ENCODE measurements at regions not wholly inside any gene's neighbourhood (a gene's known extent, or its start where the extent isn't known, plus 50 kb on each side); places are given as distances from the start of the nearest gene placed in this dataset.
"Not testable (repeated sequence)": the region's sequence is repeated elsewhere in the genome, so short reads cannot be mapped to it uniquely, and the experiment has no call there.

- not testable (repeated sequence) for H3K4me1 Mint-ChIP-seq (ENCODE audit: low read depth); H3K9me3 Mint-ChIP-seq; DNase-seq; H3K27ac Mint-ChIP-seq; H3K27me3 Mint-ChIP-seq (ENCODE audit: low read depth); H3K4me3 Mint-ChIP-seq; H3K36me3 Mint-ChIP-seq (ENCODE audit: insufficient read depth in 2 of 2); ATAC-seq (replicated peaks in 1 of 2)
Observed at GRCh38 chr5:18535753-18536152, 901.5 kb downstream of the TAF11L14 start.

DNA sequence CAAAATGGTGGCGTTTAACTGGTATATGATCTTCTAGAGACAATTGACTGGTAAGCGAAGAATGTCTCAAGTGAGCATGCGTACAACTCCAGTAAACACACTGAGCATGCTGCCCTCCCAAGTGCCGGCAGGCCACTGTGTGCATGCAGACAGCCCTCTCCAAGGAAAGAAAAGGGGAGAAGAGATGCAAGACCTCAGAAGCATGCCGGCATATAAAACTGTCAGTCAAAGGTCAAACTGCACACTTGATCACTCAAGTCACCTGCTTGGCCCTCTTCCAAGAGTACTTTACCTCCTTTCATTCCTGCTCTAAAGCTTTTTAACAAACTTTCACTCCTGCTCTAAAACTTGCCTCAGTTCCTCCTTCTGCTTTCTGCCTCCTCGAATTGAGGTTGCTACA lies 910.2 kb downstream of the TAF11L14 start:
- Mint-ChIP-seq H3K27me3 (ENCODE audit: low read depth) (no peaks in the 10 kb centered on the region), H3K4me3 (no peak overlapping the region), H3K27ac (no peak overlapping the region), H3K4me1 (ENCODE audit: low read depth) (no peaks in the 10 kb centered on the region), H3K36me3 (ENCODE audit: insufficient read depth in 2 of 2) (no peaks in the 10 kb centered on the region), H3K9me3 (peaks cover 2 to 4% of the 10 kb centered on the region in 2 donors)
- ATAC-seq (replicated peaks in 1 of 2): no peak
- DNase-seq: no peak

GRCh38 chr5:18546591-18546990 lies 912.3 kb downstream of the TAF11L14 start:
- H3K36me3 Mint-ChIP-seq (ENCODE audit: insufficient read depth in 2 of 2): no peaks in the 10 kb centered on the region
- no peaks in the 10 kb centered on the region for H3K27me3 Mint-ChIP-seq (ENCODE audit: low read depth)
- no peaks in the 10 kb centered on the region for H3K4me1 Mint-ChIP-seq (ENCODE audit: low read depth)
- ATAC-seq (replicated peaks in 1 of 2) (no peak), DNase-seq (no peak)
- H3K9me3 Mint-ChIP-seq: peaks cover 0 to 2% of the 10 kb centered on the region in 2 donors
- no peak overlapping the region for H3K27ac Mint-ChIP-seq
- H3K4me3 Mint-ChIP-seq: no peak overlapping the region

DNA sequence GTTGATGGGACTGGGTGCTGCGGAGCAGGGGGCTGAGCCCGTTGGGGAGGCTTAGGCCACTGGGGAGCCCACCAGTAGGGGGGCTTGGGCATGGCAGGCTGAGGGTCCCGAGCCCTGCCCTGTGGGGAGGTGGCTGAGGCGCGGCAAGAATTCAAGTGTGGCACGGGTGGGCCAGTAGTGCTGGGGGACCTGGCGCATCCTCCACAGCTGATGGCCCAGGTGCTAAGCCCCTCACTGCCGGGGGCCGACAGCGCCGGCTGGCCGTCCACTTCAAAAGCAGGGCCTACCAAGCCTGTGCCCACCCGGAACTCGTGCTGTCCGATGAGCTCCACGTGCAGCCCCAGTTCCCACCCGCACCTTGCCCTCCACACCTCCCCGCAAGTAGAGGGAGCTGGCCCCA lies 917.5 kb downstream of the TAF11L14 start:
- no peak overlapping the region for H3K27ac Mint-ChIP-seq

DNA sequence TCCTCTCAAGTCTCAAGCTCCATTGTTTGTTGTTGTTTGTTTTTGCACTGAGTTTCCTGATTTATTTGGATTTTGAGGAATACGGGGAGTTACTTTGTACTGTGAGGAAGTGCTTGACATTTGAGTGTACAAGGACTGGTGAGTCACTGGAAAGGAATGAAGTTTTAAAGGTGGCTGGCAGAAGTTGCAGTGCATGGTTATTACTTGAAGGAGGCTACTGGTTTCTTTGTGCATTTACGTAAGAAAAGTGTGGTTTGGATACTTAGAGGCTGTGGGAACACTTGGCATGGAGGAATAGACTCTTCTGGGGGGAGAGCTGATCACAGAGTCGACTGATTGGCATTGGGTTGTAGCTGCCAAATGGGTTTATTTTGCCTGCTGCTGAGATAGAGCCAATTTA lies 919.0 kb downstream of the TAF11L14 start:
- H3K4me1 Mint-ChIP-seq (ENCODE audit: low read depth): no peaks in the 10 kb centered on the region
- ATAC-seq (replicated peaks in 1 of 2) (no peak), DNase-seq (no peak)
- H3K36me3 Mint-ChIP-seq (ENCODE audit: insufficient read depth in 2 of 2): no peaks in the 10 kb centered on the region
- H3K9me3 Mint-ChIP-seq: peaks cover 0 to 6% of the 10 kb centered on the region in 2 donors
- H3K27ac Mint-ChIP-seq: no peak overlapping the region
- no peaks in the 10 kb centered on the region for H3K27me3 Mint-ChIP-seq (ENCODE audit: low read depth)
- no peak overlapping the region for H3K4me3 Mint-ChIP-seq

More for the DNA sequence above, 917.5 kb downstream of the TAF11L14 start:
- Mint-ChIP-seq H3K27me3 (ENCODE audit: low read depth) (no peaks in the 10 kb centered on the region), H3K36me3 (ENCODE audit: insufficient read depth in 2 of 2) (no peaks in the 10 kb centered on the region), H3K9me3 (peaks cover 0 to 6% of the 10 kb centered on the region in 2 donors), H3K4me1 (ENCODE audit: low read depth) (no peaks in the 10 kb centered on the region), H3K4me3 (no peak overlapping the region)
- ATAC-seq (replicated peaks in 1 of 2) (no peak), DNase-seq (no peak)

DNA sequence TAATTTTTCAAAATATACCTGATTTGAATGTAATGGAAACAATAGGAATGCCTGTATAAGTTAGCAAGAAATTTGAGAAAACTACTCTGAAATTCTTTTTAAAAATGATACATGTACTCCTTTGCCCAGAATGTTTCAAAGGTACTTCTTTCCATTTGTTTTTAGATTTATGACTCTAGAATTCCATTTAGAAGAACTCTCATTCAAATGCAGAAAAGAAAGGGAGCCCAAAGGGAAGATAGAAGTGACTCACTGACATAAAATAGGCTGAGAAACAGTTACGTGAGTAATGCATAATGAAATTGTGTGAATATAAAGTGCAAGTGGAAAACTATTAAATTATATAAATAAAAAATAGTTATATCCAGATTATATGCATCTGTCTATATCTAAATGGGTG lies 926.3 kb downstream of the TAF11L14 start:
- Mint-ChIP-seq H3K9me3 (peaks cover 0 to 5% of the 10 kb centered on the region in 2 donors), H3K4me1 (ENCODE audit: low read depth) (no peaks in the 10 kb centered on the region), H3K4me3 (no peak overlapping the region), H3K36me3 (ENCODE audit: insufficient read depth in 2 of 2) (no peaks in the 10 kb centered on the region), H3K27ac (no peak overlapping the region), H3K27me3 (ENCODE audit: low read depth) (no peaks in the 10 kb centered on the region)
- no peak for DNase-seq
- no peak for ATAC-seq (replicated peaks in 1 of 2)

DNA sequence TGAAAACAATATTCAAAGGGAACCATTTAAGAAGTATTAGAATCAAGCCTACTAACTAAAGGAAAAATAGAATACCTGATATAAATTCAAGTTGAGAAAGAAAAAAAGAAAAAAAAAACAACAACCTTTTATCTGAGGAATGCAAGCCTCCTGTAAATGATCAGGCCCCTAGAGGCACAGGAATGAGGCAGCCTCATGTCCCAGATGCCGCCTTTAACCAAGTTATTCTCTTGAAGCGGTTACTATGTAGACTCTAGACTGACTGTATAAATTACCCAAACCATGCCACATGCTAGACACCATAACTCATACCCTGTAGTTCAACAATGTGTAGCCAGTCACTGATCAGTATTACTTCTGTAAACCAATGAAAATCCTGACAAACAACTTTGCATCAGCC lies 929.6 kb downstream of the TAF11L14 start:
- H3K36me3 Mint-ChIP-seq (ENCODE audit: insufficient read depth in 2 of 2): no peaks in the 10 kb centered on the region
- no peak overlapping the region for H3K27ac Mint-ChIP-seq
- H3K4me1 Mint-ChIP-seq (ENCODE audit: low read depth): no peaks in the 10 kb centered on the region
- H3K9me3 Mint-ChIP-seq: peaks cover 0 to 11% of the 10 kb centered on the region in 2 donors
- ATAC-seq (replicated peaks in 1 of 2) (no peak), DNase-seq (no peak)
- H3K4me3 Mint-ChIP-seq: no peak overlapping the region
- H3K27me3 Mint-ChIP-seq (ENCODE audit: low read depth): no peaks in the 10 kb centered on the region

- ATAC-seq (replicated peaks in 1 of 2): no peak
- no peak overlapping the region for H3K4me3 Mint-ChIP-seq
- no peaks in the 10 kb centered on the region for H3K4me1 Mint-ChIP-seq (ENCODE audit: low read depth)
- DNase-seq: no peak
- peaks cover 0 to 11% of the 10 kb centered on the region in 2 donors for H3K9me3 Mint-ChIP-seq
- no peak overlapping the region for H3K27ac Mint-ChIP-seq
- H3K27me3 Mint-ChIP-seq (ENCODE audit: low read depth): no peaks in the 10 kb centered on the region
- H3K36me3 Mint-ChIP-seq (ENCODE audit: insufficient read depth in 2 of 2): no peaks in the 10 kb centered on the region
Observed at GRCh38 chr5:18566671-18567070, 932.4 kb downstream of the TAF11L14 start.

- no peak for ATAC-seq (replicated peaks in 1 of 2)
- Mint-ChIP-seq H3K4me3 (no peak overlapping the region), H3K27ac (no peak overlapping the region), H3K36me3 (ENCODE audit: insufficient read depth in 2 of 2) (no peaks in the 10 kb centered on the region), H3K27me3 (ENCODE audit: low read depth) (no peaks in the 10 kb centered on the region), H3K9me3 (no peaks in the 10 kb centered on the region), H3K4me1 (ENCODE audit: low read depth) (no peaks in the 10 kb centered on the region)
- no peak for DNase-seq
Observed at GRCh38 chr5:18576586-18576985, 942.3 kb downstream of the TAF11L14 start.

DNA sequence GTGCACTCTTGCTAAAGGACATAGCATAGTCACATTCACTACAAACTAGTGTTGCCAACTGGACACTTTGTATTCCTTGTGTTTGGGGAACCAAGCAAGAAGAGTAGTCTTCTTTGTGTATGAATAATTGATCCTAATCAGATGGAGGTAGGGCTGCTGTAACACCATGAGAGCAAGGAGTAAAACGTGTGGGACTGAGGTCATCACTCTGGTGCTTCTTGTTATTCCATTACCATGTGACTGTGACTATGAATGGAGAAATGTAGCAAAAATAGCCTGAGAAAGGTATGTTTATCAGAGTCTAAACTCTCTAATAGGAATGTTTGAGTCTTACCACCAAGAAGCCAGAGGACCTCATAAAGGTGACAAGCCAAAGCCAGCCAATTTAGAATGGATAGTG lies 966.9 kb downstream of the TAF11L14 start:
- no peak for DNase-seq
- no peak overlapping the region for H3K4me3 Mint-ChIP-seq
- ATAC-seq (replicated peaks in 1 of 2): no peak
- H3K27ac Mint-ChIP-seq: no peak overlapping the region
- peaks cover 0 to 4% of the 10 kb centered on the region in 2 donors for H3K9me3 Mint-ChIP-seq
- H3K27me3 Mint-ChIP-seq (ENCODE audit: low read depth): no peaks in the 10 kb centered on the region
- no peaks in the 10 kb centered on the region for H3K4me1 Mint-ChIP-seq (ENCODE audit: low read depth)
- H3K36me3 Mint-ChIP-seq (ENCODE audit: insufficient read depth in 2 of 2): no peaks in the 10 kb centered on the region

DNA sequence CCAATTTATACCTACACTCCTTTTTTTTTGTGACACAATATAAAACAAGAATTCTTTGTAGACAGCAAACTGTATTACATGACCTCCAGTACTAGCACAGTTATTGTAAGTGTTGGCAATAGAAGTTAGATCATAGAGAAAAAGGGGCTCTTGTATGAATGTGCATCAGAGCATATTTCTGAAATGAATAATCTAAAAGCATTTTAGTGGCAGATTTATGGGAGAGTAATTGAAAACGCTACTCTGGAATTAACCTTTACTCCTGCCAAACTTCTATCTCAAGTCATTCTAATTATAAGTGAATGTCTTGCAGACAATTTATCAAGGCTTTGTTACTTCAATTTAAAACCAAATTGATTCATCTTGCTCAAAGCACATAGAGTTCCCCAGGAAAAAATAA lies 968.1 kb downstream of the TAF11L14 start:
- no peak for DNase-seq
- H3K4me3 Mint-ChIP-seq: no peak overlapping the region

GRCh38 chr5:18605186-18605585 lies 970.9 kb downstream of the TAF11L14 start:
- no peaks in the 10 kb centered on the region for H3K36me3 Mint-ChIP-seq (ENCODE audit: insufficient read depth in 2 of 2)
- H3K4me1 Mint-ChIP-seq (ENCODE audit: low read depth): no peaks in the 10 kb centered on the region
- DNase-seq: no peak
- ATAC-seq (replicated peaks in 1 of 2): no peak
- H3K27ac Mint-ChIP-seq: no peak overlapping the region
- no peaks in the 10 kb centered on the region for H3K27me3 Mint-ChIP-seq (ENCODE audit: low read depth)
- H3K4me3 Mint-ChIP-seq: no peak overlapping the region
- peaks cover 0 to 6% of the 10 kb centered on the region in 2 donors for H3K9me3 Mint-ChIP-seq

More for the DNA sequence above, 968.1 kb downstream of the TAF11L14 start:
- no peak for ATAC-seq (replicated peaks in 1 of 2)
- H3K9me3 Mint-ChIP-seq: peaks cover 0 to 6% of the 10 kb centered on the region in 2 donors
- no peaks in the 10 kb centered on the region for H3K36me3 Mint-ChIP-seq (ENCODE audit: insufficient read depth in 2 of 2)
- no peak overlapping the region for H3K27ac Mint-ChIP-seq
- H3K4me1 Mint-ChIP-seq (ENCODE audit: low read depth): no peaks in the 10 kb centered on the region
- no peaks in the 10 kb centered on the region for H3K27me3 Mint-ChIP-seq (ENCODE audit: low read depth)

DNA sequence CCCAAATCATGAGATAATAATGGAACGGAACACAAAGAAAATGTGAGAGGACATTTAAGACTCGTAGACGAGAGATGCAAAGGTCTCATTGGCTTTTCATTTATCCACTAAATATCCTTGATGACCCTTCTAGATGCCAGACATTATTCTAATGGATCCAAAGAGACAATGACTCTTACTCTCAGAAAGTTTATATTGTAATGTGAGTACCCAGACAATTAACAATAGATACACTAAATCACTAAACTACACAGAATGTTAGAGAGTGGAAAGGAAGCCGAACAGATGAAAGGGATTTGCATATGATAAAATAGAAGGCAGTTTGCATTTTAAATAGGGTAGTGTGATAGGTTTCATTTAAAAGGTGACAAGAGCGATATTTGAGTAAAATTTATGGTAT lies 973.3 kb downstream of the TAF11L14 start:
- no peaks in the 10 kb centered on the region for H3K4me1 Mint-ChIP-seq (ENCODE audit: low read depth)
- DNase-seq: no peak
- no peak for ATAC-seq (replicated peaks in 1 of 2)
- no peak overlapping the region for H3K4me3 Mint-ChIP-seq
- no peaks in the 10 kb centered on the region for H3K27me3 Mint-ChIP-seq (ENCODE audit: low read depth)
- no peaks in the 10 kb centered on the region for H3K36me3 Mint-ChIP-seq (ENCODE audit: insufficient read depth in 2 of 2)
- H3K27ac Mint-ChIP-seq: no peak overlapping the region
- peaks cover 0 to 2% of the 10 kb centered on the region in 2 donors for H3K9me3 Mint-ChIP-seq

DNA sequence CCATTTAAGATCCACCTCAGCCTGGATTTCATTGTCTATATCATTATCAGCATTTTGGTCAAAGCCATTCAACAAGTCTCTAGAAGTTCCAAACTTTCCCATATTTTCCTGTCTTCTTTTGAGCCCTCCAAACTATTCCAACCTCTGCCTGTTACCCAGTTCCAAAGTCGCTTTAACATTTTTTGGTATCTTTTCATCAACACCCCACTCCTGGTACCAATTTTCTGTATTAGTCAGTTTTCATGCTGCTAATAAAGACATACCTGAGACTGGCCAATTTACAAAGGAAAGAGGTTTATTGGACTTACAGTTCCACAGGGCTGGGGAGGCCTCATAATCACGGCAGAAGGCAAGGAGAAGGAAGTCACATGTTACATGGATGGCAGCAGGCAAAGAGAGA lies 982.9 kb downstream of the TAF11L14 start:
- peaks cover 9 to 14% of the 10 kb centered on the region in 2 donors for H3K9me3 Mint-ChIP-seq
- not testable (repeated sequence) for H3K4me3 Mint-ChIP-seq; H3K36me3 Mint-ChIP-seq (ENCODE audit: insufficient read depth in 2 of 2); ATAC-seq (replicated peaks in 1 of 2); H3K4me1 Mint-ChIP-seq (ENCODE audit: low read depth); DNase-seq; H3K27me3 Mint-ChIP-seq (ENCODE audit: low read depth); H3K27ac Mint-ChIP-seq

All from activated T-cell treated with anti-CD3 and anti-CD28 coated beads, Interleukin-2, amount 50 U/mL, for 72 hours (primary cell).